ENCODE measurements at regions not wholly inside any gene's neighbourhood (a gene's known extent, or its start where the extent isn't known, plus 50 kb on each side); places are given as distances from the start of the nearest gene placed in this dataset.
"Not testable (repeated sequence)": the region's sequence is repeated elsewhere in the genome, so short reads cannot be mapped to it uniquely, and the experiment has no call there.

GRCh38 chr17:14590459-14591250 lies 289.8 kb downstream of the HS3ST3B1 start:
- H3K27me3 Mint-ChIP-seq = peaks cover 8% of the 10 kb centered on the region
- intact Hi-C loops (cut with micrococcal nuclease) = no loop called here
- DNase-seq = no peak
- no peak overlapping the region for H3K4me3 Mint-ChIP-seq
- H3K27ac Mint-ChIP-seq = no peak overlapping the region
- POLR2A ChIA-PET = interaction anchor here (0.6 kb wide), 1 partner anchor 11 kb away, joined by 3 read pairs; no protein-coding TSS in a partner anchor
- no peaks in the 10 kb centered on the region for H3K4me1 Mint-ChIP-seq (ENCODE audit: low read depth)
- CTCF ChIA-PET = no interaction called here
- no peaks in the 10 kb centered on the region for H3K9me3 Mint-ChIP-seq
- H3K36me3 Mint-ChIP-seq = no peaks in the 10 kb centered on the region

GRCh38 chr17:14585099-14585498 lies 284.2 kb downstream of the HS3ST3B1 start:
- no peak overlapping the region for H3K4me3 Mint-ChIP-seq
- H3K36me3 Mint-ChIP-seq = no peaks in the 10 kb centered on the region
- POLR2A ChIA-PET = no interaction called here
- no peaks in the 10 kb centered on the region for H3K9me3 Mint-ChIP-seq
- no peak for DNase-seq
- H3K27ac Mint-ChIP-seq = no peak overlapping the region
- H3K27me3 Mint-ChIP-seq = peaks cover 2% of the 10 kb centered on the region
- H3K4me1 Mint-ChIP-seq (ENCODE audit: low read depth) = no peaks in the 10 kb centered on the region
- intact Hi-C loops (cut with micrococcal nuclease) = no loop called here
- CTCF ChIA-PET = no interaction called here

- Mint-ChIP-seq H3K9me3 (no peaks in the 10 kb centered on the region), H3K27ac (no peak overlapping the region), H3K36me3 (no peaks in the 10 kb centered on the region), H3K4me1 (ENCODE audit: low read depth) (no peaks in the 10 kb centered on the region), H3K4me3 (no peak overlapping the region), H3K27me3 (no peaks in the 10 kb centered on the region)
- no peak for DNase-seq
- ChIA-PET POLR2A (no interaction called here), CTCF (no interaction called here)
- intact Hi-C loops (cut with micrococcal nuclease) = no loop called here
Measured at GRCh38 chr17:14582996-14583395, 282.1 kb downstream of the HS3ST3B1 start.

GRCh38 chr17:14581186-14581830 lies 280.4 kb downstream of the HS3ST3B1 start:
- no peak for DNase-seq
- H3K27me3 Mint-ChIP-seq = no peaks in the 10 kb centered on the region
- no peak overlapping the region for H3K4me3 Mint-ChIP-seq
- CTCF ChIA-PET = no interaction called here
- no peaks in the 10 kb centered on the region for H3K9me3 Mint-ChIP-seq
- H3K4me1 Mint-ChIP-seq (ENCODE audit: low read depth) = no peaks in the 10 kb centered on the region
- POLR2A ChIA-PET = no interaction called here
- H3K36me3 Mint-ChIP-seq = no peaks in the 10 kb centered on the region
- intact Hi-C loops (cut with micrococcal nuclease) = no loop called here
- H3K27ac Mint-ChIP-seq = no peak overlapping the region

GRCh38 chr17:14580499-14580898 lies 279.6 kb downstream of the HS3ST3B1 start:
- ChIA-PET POLR2A (no interaction called here), CTCF (no interaction called here)
- Mint-ChIP-seq H3K27ac (no peak overlapping the region), H3K27me3 (no peaks in the 10 kb centered on the region), H3K4me3 (no peak overlapping the region), H3K36me3 (no peaks in the 10 kb centered on the region), H3K9me3 (no peaks in the 10 kb centered on the region), H3K4me1 (ENCODE audit: low read depth) (no peaks in the 10 kb centered on the region)
- intact Hi-C loops (cut with micrococcal nuclease) = no loop called here
- DNase-seq = no peak

GRCh38 chr17:14579716-14580115 lies 278.8 kb downstream of the HS3ST3B1 start:
- no peak overlapping the region for H3K4me3 Mint-ChIP-seq
- H3K36me3 Mint-ChIP-seq = no peaks in the 10 kb centered on the region
- ChIA-PET POLR2A (no interaction called here), CTCF (no interaction called here)
- no peak overlapping the region for H3K27ac Mint-ChIP-seq
- no peaks in the 10 kb centered on the region for H3K4me1 Mint-ChIP-seq (ENCODE audit: low read depth)
- H3K9me3 Mint-ChIP-seq = no peaks in the 10 kb centered on the region
- no peaks in the 10 kb centered on the region for H3K27me3 Mint-ChIP-seq
- DNase-seq = no peak
- intact Hi-C loops (cut with micrococcal nuclease) = no loop called here

- Mint-ChIP-seq H3K9me3 (no peaks in the 10 kb centered on the region), H3K27me3 (no peaks in the 10 kb centered on the region), H3K36me3 (no peaks in the 10 kb centered on the region), H3K4me3 (no peak overlapping the region), H3K27ac (no peak overlapping the region), H3K4me1 (ENCODE audit: low read depth) (no peaks in the 10 kb centered on the region)
- ChIA-PET CTCF (no interaction called here), POLR2A (no interaction called here)
- intact Hi-C loops (cut with micrococcal nuclease) = no loop called here
- no peak for DNase-seq
Measured at GRCh38 chr17:14575471-14575953, 274.6 kb downstream of the HS3ST3B1 start.

- H3K27me3 Mint-ChIP-seq; H3K9me3 Mint-ChIP-seq; intact Hi-C loops (cut with micrococcal nuclease); DNase-seq; H3K27ac Mint-ChIP-seq; H3K4me3 Mint-ChIP-seq; H3K36me3 Mint-ChIP-seq; POLR2A ChIA-PET: not testable (repeated sequence)
- CTCF ChIA-PET = interaction anchor here (1.1 kb wide), 1 partner anchor 259 kb away, joined by 4 read pairs; no protein-coding TSS in a partner anchor
- H3K4me1 Mint-ChIP-seq (ENCODE audit: low read depth) = peaks cover 10% of the 10 kb centered on the region
Measured at GRCh38 chr17:14560325-14560724, 259.4 kb downstream of the HS3ST3B1 start.

GRCh38 chr17:14559264-14560119 lies 258.6 kb downstream of the HS3ST3B1 start:
- Mint-ChIP-seq H3K36me3 (no peaks in the 10 kb centered on the region), H3K27ac (peak overlapping the region; percentile 20), H3K4me3 (no peak overlapping the region), H3K4me1 (ENCODE audit: low read depth) (peaks cover 10% of the 10 kb centered on the region), H3K27me3 (peaks cover 2% of the 10 kb centered on the region), H3K9me3 (no peaks in the 10 kb centered on the region)
- ChIA-PET POLR2A (no interaction called here), CTCF (interaction anchor here (1.1 kb wide), 1 partner anchor 258 kb away, joined by 4 read pairs; no protein-coding TSS in a partner anchor)
- DNase-seq = no peak
- intact Hi-C loops (cut with micrococcal nuclease) = loop anchor here (10.0 kb wide), 1 partner anchor 225 kb away; no protein-coding TSS in a partner anchor

- peaks cover 2% of the 10 kb centered on the region for H3K27me3 Mint-ChIP-seq
- H3K27ac Mint-ChIP-seq = no peak overlapping the region
- DNase-seq = no peak
- no peaks in the 10 kb centered on the region for H3K9me3 Mint-ChIP-seq
- H3K36me3 Mint-ChIP-seq = no peaks in the 10 kb centered on the region
- ChIA-PET CTCF (no interaction called here), POLR2A (no interaction called here)
- peaks cover 12% of the 10 kb centered on the region for H3K4me1 Mint-ChIP-seq (ENCODE audit: low read depth)
- no peak overlapping the region for H3K4me3 Mint-ChIP-seq
- intact Hi-C loops (cut with micrococcal nuclease) = loop anchor here (10.0 kb wide), 1 partner anchor 223 kb away; no protein-coding TSS in a partner anchor
Measured at GRCh38 chr17:14557480-14557879, 256.6 kb downstream of the HS3ST3B1 start.

GRCh38 chr17:14553847-14554246 lies 253.0 kb downstream of the HS3ST3B1 start:
- Mint-ChIP-seq H3K4me1 (ENCODE audit: low read depth) (peaks cover 2% of the 10 kb centered on the region), H3K4me3 (no peak overlapping the region), H3K27ac (no peak overlapping the region), H3K27me3 (peaks cover under 1% of the 10 kb centered on the region), H3K36me3 (no peaks in the 10 kb centered on the region), H3K9me3 (no peaks in the 10 kb centered on the region)
- intact Hi-C loops (cut with micrococcal nuclease) = loop anchor here (5.0 to 10.0 kb wide), 2 partner anchors 219 to 957 kb away; no protein-coding TSS in a partner anchor
- ChIA-PET CTCF (no interaction called here), POLR2A (no interaction called here)
- no peak for DNase-seq

GRCh38 chr17:14552306-14552705 lies 251.4 kb downstream of the HS3ST3B1 start:
- Mint-ChIP-seq H3K27me3 (peaks cover 4% of the 10 kb centered on the region), H3K9me3 (no peaks in the 10 kb centered on the region), H3K27ac (no peak overlapping the region), H3K4me1 (ENCODE audit: low read depth) (peaks cover 2% of the 10 kb centered on the region), H3K4me3 (no peak overlapping the region), H3K36me3 (no peaks in the 10 kb centered on the region)
- CTCF ChIA-PET = interaction anchor here (0.7 kb wide), 1 partner anchor 975 kb away, joined by 3 read pairs; no protein-coding TSS in a partner anchor
- POLR2A ChIA-PET = no interaction called here
- no peak for DNase-seq
- intact Hi-C loops (cut with micrococcal nuclease) = loop anchor here (5.0 to 10.0 kb wide), 2 partner anchors 218 to 955 kb away; no protein-coding TSS in a partner anchor
